K562 (cell line): ENCODE measurements at regions not wholly inside any gene's neighbourhood (a gene's known extent, or its start where the extent isn't known, plus 50 kb on each side); places are given as distances from the start of the nearest gene placed in this dataset.

ENCODE experiments used
- ATF1 ChIP-seq, 2 experiments: fragments of 450-650 bp in 1 of 2; IDR thresholded peaks; 2 replicates each; pipeline ENCODE4 v1.6.1; 2016; ENCODE audit warnings: missing compliant biosample characterization in 1 of 2, missing genetic modification characterization in 1 of 2
- CHD2 ChIP-seq: IDR thresholded peaks from 2 replicates; pipeline ENCODE4 v1.6.1; 2011; ENCODE audit warnings: low read depth, low read length
- E2F3 ChIP-seq: fragments of 250-450 bp; sonication (Bioruptor Pico); IDR thresholded peaks from 2 replicates; pipeline ENCODE4 v1.4.0; 2020; ENCODE audit warnings: mild to moderate bottlenecking
- EZH2 ChIP-seq: IDR thresholded peaks from 2 replicates; pipeline ENCODE4 v1.6.1; 2012; ENCODE audit warnings: low read depth, mild to moderate bottlenecking, inconsistent platforms, low read length, borderline replicate concordance
- FOS ChIP-seq: IDR thresholded peaks from 3 replicates; pipeline ENCODE4 v1.6.1; 2011; ENCODE audit not compliant: insufficient read length; ENCODE audit errors: extremely low read depth
- HDAC1 ChIP-seq, 2 experiments: fragments of 450-650 bp; IDR thresholded peaks; 2 replicates each; pipeline ENCODE4 v1.6.1; 2016 to 2017; ENCODE audit warnings: inconsistent platforms in 1 of 2, mild to moderate bottlenecking in 1 of 2, moderate library complexity in 1 of 2
- HDGF ChIP-seq: fragments of 450-650 bp; IDR thresholded peaks from 2 replicates; pipeline ENCODE4 v1.6.1; 2016
- HIVEP1 ChIP-seq: fragments of 250-450 bp; sonication (Bioruptor Pico); IDR thresholded peaks from 2 replicates; pipeline ENCODE4 v1.4.0; 2020; ENCODE audit warnings: mild to moderate bottlenecking
- KHSRP ChIP-seq: fragments of 450-650 bp; IDR thresholded peaks from 2 replicates; pipeline ENCODE4 v1.6.1; 2017
- MAFF ChIP-seq: IDR thresholded peaks from 2 replicates; pipeline ENCODE4 v1.6.1; 2012; ENCODE audit warnings: low read length, improper control_type of control experiment
- MAX ChIP-seq: sonication (generic); formaldehyde crosslinking; IDR thresholded peaks from 2 replicates; pipeline ENCODE4 v1.9.0; 2022; ENCODE audit warnings: mild to moderate bottlenecking, missing genetic modification reagents
- MBD2 ChIP-seq: sonication (generic); IDR thresholded peaks from 2 replicates; pipeline ENCODE4 v1.6.1; 2016; ENCODE audit warnings: low read depth, borderline replicate concordance
- MECOM ChIP-seq: fragments of 250-450 bp; sonication (Bioruptor Pico); IDR thresholded peaks from 2 replicates; pipeline ENCODE4 v1.8.0; 2022; ENCODE audit warnings: inconsistent platforms
- MTF1 ChIP-seq: fragments of 250-450 bp; sonication (Bioruptor Pico); IDR thresholded peaks from 2 replicates; pipeline ENCODE4 v1.9.0; 2021; ENCODE audit warnings: moderate library complexity, mild to moderate bottlenecking, inconsistent platforms, borderline replicate concordance
- NFE2 ChIP-seq: IDR thresholded peaks from 2 replicates; pipeline ENCODE4 v1.6.1; 2014; ENCODE audit warnings: antibody characterized with exemption, low read depth
- PKNOX1 ChIP-seq: fragments of 450-650 bp; IDR thresholded peaks from 2 replicates; pipeline ENCODE4 v1.6.1; 2016
- POU5F1 ChIP-seq: fragments of 150-350 bp; IDR thresholded peaks from 2 replicates; pipeline ENCODE4 v1.6.1; 2014; ENCODE audit warnings: borderline replicate concordance, low read length, low read depth, mild to moderate bottlenecking; ENCODE audit not compliant: partially characterized antibody
- PPARD ChIP-seq: fragments of 250-450 bp; sonication (Bioruptor Pico); IDR thresholded peaks from 2 replicates; pipeline ENCODE4 v1.8.0; 2022; ENCODE audit warnings: inconsistent platforms, mild to moderate bottlenecking, moderate library complexity
- SIX5 ChIP-seq, 2 experiments: IDR thresholded peaks; 2 replicates each; pipeline ENCODE4 v1.6.1; 2011; ENCODE audit warnings: low read length in 2 of 2, borderline replicate concordance in 1 of 2, low read depth in 1 of 2, mild to moderate bottlenecking in 1 of 2, moderate library complexity in 1 of 2; ENCODE audit not compliant: insufficient read depth in 1 of 2
- SP1 ChIP-seq: sonication (generic); formaldehyde crosslinking; IDR thresholded peaks from 2 replicates; pipeline ENCODE4 v1.8.1; 2022; ENCODE audit warnings: mild to moderate bottlenecking, missing genetic modification reagents
- ZNF197 ChIP-seq: fragments of 200-800 bp; sonication (Bioruptor generic); IDR thresholded peaks from 2 replicates; pipeline ENCODE4 v1.6.1; 2016; ENCODE audit warnings: low read depth, missing genetic modification characterization, missing compliant biosample characterization
- ZNF561 ChIP-seq: fragments of 450-650 bp; formaldehyde crosslinking; conservative IDR thresholded peaks from 2 replicates; pipeline ENCODE4 v1.4.0; 2020; ENCODE audit warnings: mild to moderate bottlenecking, moderate library complexity
- ZNF592 ChIP-seq: fragments of 450-650 bp; IDR thresholded peaks from 2 replicates; pipeline ENCODE4 v1.6.1; 2017; ENCODE audit warnings: antibody characterized with exemption, mild to moderate bottlenecking
- ZNF785 ChIP-seq: fragments of 250-450 bp; sonication (Bioruptor Pico); IDR thresholded peaks from 2 replicates; pipeline ENCODE4 v1.4.0; 2020; ENCODE audit warnings: mild to moderate bottlenecking

- TF ChIP-seq HDAC1 (IDR thresholded peaks at IDR 0.05) (peak in 1 of 2 experiments; percentile 24; a peak in 1 of 4 replicates), MECOM (no peak), PKNOX1 (no peak), SP1 (CRISPR knock-in tag) (no peak), MAX (CRISPR knock-in tag) (no peak), SIX5 (IDR thresholded peaks at IDR 0.05; ENCODE audit: borderline replicate concordance in 1 of 2, insufficient read depth in 1 of 2, low read depth in 1 of 2, low read length in 2 of 2) (no peak), CHD2 (no peak), MAFF (peak; percentile 98), E2F3 (CRISPR knock-in tag) (no peak), POU5F1 (no peak), NFE2 (peak; percentile 98), HIVEP1 (CRISPR knock-in tag) (no peak), HDGF (no peak), ZNF197 (CRISPR knock-in tag) (no peak), ATF1 (CRISPR knock-in tag; IDR thresholded peaks at IDR 0.05) (no peak), ATF1 (tag; IDR thresholded peaks at IDR 0.05) (peak; percentile 39; the same call in 1 of the 2 replicates), ZNF592 (peak; percentile 59; the same call in 1 of the 2 replicates), ZNF561 (CRISPR knock-in tag) (no peak), EZH2 (no peak), KHSRP (no peak), MBD2 (no peak), PPARD (CRISPR knock-in tag) (no peak), FOS (peak; percentile 52), MTF1 (CRISPR knock-in tag) (no peak), ZNF785 (CRISPR knock-in tag) (no peak)
These were observed 64.1 kb upstream of the BEND6 start (continued) for GRCh38 chr6:56890683-56891429.
